HuH-7.5 (cell line): ENCODE measurements at regions not wholly inside any gene's neighbourhood (a gene's known extent, or its start where the extent isn't known, plus 50 kb on each side); places are given as distances from the start of the nearest gene placed in this dataset.

ENCODE experiments used
- DNase-seq: peaks from one replicate; pipeline ENCODE4 v3.0.0; 2011; ENCODE audit warnings: low spot score

DNA sequence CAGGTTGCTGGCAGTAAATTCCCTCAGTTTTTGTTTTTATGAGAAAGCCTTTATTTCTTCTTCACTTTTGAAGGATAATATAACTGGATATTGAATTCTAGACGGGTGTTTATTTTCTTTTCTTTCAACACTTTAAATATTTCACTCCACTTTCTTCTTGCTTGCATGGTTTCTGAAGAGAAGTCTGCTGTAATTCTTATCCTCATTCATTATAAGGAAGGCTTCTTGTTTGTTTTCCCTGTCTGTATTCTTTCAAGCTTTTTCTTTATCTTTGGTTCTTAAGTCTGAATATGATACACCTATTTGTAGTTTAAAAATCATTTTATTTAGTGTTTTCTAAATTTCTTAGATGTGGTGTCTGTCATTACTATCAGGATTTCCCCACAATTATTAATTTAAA, 1054.3 kb downstream of the TLE1 start:
- DNase-seq: no peak

DNA sequence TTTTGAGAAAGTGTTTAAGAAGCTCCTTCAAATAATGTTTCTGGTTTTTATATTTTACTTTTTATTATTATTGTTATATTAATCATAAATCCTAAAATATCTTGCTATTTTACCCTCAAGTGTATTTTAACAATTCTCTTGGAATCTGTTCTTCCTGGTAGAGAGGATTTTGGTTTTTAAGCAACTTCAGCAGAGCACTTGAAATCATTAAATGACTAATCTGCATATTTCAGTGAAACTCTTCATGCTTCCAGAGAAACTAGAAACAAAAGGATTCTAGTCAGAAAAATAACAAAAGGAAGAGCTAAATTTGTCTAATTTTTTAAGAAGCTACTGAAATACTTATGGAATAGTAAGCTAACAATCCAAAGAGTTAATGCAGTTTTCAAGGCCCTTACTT, 1057.3 kb downstream of the TLE1 start:
- no peak for DNase-seq

DNA sequence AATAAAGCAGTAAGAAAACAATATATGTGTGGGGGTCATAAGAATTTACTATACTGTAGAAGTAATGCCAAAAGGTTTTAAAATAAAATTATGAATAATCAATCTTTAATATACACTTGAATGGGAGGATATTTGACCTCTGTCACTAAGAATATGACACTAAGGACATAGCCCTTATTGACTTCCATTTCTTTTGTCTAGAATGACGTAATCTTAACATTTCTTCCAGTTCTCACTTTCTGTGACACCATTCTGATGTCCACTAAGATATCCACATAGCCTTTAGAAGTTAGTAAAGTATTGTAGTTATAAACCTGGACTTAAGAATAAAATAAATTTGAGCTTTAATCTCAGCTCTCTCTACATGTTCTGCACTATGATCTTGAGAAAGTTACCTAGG, 1050.7 kb downstream of the TLE4 start:
- no peak for DNase-seq

DNA sequence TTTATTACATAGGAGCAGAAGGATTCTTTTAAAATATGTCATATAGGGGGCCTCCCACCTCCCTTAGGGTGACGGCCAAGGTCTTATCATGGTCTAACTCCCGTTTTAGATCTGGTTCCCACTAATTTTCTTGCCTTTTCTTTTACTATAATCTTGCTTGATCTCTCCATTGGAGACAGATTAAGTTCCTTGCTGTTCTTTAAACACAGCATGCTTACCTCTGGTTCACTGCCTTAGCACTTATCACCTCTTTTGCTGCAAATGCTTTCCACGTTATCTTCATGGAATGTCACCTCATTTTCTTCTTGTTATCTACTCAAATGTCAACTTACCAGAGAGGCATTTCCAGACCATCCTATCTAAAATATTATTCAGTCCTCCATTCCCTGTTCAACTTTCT, 1047.6 kb downstream of the TLE4 start:
- no peak for DNase-seq

DNA sequence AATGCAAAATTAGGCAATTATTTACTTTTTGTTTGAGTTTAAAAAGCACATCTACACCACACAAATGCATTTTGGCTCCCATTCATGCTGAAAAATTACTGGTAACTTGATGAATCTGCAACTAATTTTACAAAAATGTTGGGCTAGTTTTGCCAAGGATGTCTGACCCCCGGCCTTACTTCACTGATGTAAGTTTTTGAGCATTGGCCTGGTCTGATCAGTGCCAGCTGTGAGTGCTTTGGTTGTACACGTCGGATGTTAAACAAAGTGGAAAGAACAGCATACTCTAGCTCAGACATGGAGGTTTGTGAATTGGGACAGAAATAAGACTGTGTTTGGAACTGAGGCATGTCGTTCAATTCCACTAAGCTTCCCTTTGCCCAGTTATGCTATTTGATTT, 1044.2 kb downstream of the TLE4 start:
- DNase-seq: no peak

DNA sequence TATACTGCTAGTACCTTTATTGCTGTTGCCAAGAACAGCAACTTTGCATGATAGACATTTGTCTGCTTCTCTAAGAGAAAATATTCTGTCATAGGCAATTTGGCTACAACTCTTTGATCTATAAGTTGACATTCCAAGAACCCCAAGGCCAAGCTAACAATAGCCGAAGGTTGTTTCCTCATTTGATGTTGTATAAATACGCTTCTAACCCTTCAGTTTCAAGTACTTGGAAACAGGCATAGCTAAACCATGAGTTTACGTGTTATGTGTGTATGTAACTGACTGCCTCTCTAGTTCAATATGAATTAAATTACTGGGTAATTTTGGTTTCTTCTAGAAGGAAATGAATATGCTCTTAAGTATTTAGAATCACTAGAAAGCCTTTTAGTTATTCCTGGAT, 1034.0 kb downstream of the TLE4 start:
- DNase-seq: no peak

DNA sequence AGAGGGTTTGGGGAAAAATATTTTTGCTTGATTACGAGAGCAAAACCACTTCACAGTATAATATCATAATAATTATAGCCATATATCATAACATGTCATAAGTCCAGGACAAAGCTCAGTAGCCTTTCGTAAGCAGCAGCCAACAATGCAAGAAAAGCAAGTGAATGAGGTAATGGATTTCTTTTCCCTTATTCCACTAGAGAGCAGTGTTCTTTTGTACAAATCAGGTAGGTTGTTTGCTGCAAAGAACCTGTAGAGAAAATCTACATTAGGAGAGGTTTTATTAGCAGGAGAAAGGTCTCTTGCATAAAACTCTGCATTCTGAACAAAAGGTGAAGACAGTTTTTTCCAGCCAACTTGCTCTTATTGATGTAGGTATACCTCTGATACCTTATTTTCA, 1033.4 kb downstream of the TLE4 start:
- peak; percentile 3 for DNase-seq

DNA sequence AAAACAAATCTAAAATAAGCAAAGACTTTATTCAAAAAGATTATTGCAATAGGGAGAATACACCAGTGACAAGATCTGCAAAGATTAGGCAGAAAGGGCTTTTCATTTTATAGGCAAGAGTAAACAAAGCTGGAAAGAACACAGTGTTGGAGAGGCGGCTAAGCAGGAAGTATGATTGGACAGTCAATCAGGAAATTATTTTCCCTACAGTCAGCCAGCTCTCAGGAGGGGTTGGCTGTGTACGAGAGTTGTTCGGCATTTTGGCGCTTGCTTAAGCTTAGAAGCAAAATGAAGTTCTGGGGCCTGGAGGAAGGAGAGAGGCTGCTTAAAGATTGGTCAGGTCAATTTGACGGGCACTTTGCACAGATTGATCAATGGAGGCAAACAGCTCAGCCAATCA, 1030.5 kb downstream of the TLE4 start:
- DNase-seq: no peak

DNA sequence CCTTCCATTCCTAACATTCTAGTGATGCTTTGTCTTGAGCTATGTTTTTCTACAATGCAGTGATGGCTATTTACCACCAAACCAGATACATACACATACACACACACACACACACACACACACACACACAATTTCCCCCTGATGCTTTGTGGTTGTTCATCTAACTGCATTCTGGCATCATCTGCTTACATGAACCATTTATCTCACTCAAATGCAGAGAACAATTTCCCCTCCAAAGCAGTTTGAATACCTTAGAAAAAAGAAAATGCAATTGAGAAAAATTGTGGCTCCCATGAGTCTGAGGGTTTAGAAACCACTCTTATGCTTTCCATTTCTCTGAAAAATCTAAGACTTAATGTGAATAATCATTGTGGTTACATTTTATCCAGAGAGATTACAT, 1024.8 kb downstream of the TLE4 start:
- DNase-seq: no peak

DNA sequence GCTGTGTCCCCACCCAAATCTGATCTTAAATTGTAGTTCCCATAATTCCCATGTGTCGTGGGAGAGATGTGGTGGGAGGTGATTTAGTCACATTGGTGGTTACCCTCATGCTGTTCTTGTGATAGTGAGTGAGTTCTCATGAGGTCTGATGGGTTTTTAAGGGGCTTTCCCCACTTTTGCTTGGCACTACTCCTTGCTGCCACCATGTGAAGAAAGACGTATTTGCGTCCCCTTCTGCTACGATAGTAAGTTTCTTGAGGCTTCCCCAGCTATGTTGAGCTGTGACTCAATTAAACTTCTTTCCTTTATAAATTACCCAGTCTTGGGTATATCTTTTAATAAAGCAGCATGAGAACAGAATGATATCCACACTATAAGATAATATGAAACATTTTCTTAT, 1023.4 kb downstream of the TLE4 start:
- no peak for DNase-seq

DNA sequence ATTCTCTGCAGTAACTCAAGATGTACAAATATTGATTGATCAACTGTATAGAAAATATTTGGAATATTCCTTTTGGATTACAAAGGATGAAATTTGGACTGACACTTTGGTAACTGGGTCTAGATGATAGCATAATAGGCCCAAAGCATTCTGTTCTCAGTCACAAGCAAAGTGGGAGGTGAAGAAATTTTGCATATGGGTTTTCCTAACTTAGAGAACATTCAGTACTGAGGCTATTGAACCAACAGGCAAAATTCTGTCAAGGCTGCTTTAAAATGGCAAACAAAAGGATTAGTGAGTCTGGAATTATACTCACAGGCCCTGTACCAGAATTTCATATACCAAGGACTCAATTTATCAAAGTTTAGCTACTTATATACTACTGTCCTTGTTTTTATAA, 1020.6 kb downstream of the TLE4 start:
- DNase-seq: no peak

DNA sequence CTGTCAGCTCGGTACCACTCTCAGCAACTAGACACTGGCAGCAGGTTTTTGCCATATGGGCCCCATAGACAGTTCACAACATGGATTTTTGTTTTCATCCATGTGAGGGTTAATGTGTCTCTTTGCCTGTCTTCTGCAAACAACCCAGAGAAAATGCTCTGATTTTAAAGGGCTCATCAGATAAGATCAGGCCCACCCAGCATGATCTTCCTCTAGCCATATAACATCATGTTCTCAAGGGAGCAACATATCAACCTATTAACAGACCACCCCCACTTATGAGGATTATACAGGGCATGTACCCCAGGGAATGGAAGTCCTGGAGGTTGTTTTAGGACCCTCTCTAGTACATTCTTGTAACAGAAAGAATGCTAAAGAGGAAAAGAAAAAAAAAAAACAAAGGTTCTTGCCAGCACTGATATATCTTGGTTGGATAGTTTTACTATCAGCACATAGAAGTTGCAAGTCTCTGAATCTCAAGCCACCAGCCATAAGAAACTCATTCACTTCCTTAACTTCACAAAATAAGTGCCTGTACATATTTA, 1015.1 kb downstream of the TLE4 start:
- DNase-seq: no peak

DNA sequence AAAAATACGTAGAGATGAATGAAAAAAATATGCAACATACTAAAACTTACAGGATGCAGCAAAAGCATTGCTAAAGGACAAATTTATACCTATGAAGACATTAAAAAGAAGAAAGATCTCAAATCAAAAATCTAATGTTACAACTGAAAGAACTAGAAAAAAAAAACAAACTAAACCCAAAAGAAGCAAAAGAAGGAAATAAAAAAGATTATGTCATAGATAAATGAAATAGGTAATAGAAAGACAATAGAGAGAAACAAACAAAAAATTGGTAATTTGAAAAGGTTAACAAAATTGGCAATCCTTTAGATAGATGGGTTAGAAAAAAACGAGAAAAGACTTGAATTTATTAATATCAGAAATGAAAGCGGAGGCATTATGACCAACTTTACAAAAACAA, 1000.2 kb downstream of the TLE4 start:
- no peak for DNase-seq

DNA sequence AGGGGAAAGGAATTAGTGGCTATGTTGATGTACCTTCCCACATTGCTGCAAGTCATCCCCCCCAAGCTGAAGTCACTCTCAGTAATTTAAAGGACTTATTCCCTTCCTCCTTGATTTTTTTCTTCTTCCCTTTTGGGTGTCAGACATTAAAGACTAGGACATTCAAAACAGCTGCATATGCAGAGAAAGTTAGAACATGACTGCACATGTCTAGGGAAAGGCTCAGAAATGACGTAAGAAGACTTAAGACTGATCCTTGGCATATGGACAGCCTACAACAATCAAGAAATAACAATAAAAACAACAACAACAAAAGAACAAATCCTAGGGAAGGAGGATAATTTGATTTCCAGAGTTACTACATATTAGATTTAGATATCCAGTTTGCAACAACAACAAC, 997.5 kb downstream of the TLE4 start:
- DNase-seq: no peak

DNA sequence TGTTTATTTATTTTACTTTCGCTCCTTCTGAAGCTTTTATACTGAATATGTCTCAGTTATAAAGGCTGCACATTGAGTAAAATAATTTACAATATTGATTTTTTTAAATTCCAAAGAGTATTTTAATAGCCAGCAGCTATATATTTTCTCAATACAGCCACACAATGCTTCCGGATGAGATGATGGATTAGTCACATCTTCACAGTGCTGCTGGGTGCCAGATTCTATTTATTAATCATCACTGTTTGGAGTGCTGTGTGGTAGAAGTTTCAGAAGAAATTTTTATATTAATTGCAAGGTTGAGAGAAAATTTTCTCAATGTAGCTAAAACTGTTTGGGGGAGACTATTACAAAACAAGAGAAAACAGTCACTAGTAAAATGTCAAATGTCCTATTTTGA, 989.8 kb downstream of the TLE4 start:
- DNase-seq: no peak

DNA sequence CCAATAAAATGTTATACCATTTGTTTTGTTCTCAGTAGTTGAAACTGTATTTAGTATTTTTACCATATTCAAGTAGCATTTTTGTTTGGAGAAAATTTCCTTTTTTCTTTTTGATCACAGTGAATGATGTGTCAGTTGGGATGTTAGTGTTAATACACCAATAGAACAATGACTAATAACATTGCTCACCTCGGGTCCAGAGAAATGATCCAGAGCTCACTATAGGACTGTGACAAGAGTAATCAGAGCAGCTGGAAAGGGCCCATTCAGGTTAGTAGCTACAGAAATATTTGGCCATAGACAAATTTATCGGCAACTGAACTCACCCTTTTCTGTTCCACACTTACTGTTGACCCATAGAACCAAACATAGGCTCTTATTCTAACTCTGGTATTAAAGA, 989.2 kb downstream of the TLE4 start:
- no peak for DNase-seq

DNA sequence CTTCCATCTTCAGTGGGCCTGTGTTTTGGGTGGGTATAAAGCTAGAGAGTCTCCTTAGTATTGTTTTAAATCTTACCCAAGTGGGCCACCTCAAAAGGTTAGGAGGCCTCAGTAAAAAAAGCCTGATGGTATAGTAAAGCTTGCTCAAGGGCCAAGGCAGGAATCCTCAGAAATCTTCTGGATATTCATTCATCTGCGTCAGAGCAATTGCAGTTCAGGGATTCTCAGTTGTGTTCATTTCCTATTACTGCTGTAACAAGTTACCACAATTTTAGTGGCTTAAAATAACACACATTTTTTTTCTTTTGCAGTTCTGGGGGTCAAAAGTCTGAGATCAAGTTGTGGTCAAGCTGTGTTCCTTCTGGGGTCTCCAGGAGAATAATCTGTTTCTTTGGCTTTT, 985.5 kb downstream of the TLE4 start:
- DNase-seq: no peak

DNA sequence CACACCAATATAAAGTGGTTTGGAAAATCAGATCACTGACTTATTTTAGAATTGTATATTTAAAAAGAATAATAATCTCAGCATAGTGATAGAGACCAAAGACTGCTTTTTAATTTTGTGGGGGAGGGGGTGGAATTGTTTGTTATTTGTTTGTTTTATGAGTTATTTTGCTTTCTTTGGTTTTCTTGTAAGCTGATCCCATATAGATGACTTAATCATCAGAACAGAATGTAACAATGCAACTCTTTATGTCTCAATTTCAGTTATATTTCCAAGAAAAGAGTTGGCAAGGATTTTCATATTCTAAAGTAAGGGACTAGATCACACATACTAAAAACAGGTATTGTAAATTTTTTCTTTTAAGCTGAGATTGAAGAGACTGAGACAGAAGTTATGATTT, 984.9 kb downstream of the TLE4 start:
- no peak for DNase-seq

DNA sequence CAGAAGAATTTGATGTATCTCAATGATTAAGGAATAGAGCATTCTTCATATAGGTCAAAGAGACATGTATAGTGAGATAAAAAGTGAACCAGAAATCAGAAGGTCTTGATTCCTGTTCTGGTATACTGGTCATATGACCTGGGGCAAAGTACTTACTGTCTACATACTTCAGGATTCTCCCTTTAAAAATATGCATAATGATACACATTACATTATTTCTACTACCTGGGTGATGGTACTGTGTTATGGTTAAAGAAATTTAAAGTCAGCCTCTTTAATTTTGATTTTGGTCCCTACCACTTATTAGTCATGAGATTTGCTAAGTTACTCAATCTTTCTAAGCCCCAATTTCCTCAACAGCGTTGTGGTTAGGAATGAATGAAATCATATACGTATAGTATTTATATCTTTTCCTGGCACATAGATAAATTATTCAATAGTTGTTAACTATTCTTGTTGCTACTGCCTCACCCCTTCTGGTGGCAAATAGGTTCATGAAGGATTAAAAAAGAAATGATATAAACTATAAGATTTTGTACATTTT, 984.1 kb downstream of the TLE4 start:
- DNase-seq: no peak

DNA sequence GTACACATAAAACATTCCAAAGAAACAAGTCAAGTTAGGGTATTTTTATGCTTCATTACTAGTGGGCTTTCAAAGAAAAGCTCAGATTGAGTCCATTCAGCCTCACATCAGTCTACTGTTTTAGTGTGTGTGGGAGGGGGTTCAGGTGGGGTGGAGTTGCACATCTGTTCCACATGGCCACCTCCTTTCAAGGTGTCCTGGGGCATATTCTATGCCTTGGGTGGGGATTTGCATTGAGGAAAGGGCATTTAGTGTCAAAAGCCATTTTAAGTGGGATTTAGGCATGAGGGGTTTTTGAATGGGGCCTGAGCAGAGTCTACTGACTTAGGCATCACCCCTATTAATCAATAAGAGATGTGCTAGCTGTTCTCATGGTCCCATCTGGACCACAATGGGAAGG, 983.1 kb downstream of the TLE4 start:
- no peak for DNase-seq

DNA sequence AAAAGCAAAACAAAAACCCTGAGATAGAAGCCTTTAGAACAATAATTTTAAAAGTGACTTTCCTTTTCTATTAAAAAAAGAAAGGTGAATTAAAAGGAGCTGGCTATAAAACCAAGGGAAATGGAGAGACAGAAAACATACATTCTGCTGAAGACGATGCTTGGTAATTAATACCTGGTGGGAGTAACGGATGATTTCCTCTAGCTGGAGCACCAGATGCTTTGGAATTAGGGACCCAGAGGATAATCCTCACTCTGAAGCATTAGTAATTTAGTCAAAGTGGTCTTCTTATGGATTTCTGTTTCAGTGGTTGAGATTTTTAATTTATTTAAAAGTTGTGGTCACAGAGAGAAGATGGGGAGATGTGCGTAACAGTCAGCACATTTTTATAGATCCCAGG, 982.5 kb downstream of the TLE4 start:
- no peak for DNase-seq

DNA sequence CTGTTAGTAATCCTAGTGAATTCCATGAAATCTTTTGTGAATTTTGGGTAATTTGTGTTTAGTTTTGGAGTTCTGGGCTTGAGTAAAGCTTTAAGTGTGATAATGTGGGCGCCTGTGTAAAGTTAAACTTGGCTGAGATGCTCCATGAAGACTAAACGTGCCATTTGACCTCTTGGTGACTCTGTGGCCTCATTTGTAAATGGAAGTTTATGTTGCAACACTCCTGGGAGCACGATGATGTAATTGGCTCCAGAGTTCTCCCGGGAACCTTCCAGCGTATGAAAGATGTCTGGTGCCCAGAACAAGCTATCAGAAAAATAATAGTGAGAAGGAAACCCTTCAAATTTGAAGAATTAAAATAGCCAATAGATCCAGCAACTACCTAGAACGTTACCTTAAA, 981.2 kb downstream of the TLE4 start:
- peak; percentile 18 for DNase-seq

DNA sequence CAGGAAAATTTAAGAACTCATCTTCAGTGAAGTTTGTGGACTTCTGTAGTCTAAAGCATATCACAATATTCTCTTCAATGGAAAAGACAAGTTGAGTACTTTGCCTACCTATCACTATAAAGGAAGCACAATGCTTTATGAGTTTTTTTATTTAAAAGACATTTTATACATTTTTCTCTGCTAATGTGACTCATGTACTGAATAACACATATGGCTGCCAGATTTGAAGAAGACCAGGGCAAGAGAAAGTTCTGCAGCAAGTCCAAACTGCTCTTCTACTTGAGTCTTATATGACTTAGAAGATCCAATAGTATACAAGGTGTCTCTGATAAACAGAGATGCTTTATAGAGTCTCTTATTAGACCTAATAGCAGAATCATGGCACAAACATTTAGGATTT, 978.4 kb downstream of the TLE4 start:
- no peak for DNase-seq

DNA sequence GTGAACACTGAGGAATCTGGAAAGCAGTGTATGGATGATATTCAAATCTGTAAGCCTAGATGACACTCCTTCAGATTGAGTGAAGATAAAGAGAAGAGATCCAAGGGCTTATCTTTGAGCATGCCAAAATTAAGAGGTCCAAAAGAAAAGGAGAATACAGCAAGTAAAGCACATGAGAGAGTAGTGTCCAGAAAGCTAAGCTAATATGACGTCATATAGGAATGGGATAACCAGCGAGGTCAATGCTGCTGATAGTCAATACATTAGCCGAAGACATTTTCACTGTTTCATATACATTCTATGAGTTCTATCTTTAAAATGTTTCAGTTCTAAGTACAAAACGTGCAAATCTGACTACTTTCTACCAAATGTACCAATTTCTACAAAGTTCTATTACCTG, 975.8 kb downstream of the TLE4 start:
- DNase-seq: no peak

DNA sequence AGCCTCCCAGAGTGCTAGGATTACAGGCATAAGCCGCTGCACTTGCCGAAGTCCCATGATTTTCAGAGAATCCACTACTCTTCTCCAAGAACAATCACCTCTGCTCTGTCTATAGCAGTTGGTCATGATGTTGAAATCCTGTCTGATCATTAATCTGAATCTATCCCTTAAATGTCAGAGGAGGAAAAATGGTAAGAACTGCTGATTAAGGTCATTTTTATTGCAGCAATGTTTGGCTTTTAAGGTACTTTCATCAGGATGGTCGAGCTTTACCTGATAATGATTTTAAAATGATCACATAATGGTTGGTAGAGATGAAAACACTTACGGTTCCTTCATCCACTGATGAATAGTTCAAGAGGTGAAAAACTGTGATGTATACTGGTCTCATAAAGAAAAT, 968.6 kb downstream of the TLE4 start:
- no peak for DNase-seq
